Fibroblast of lung (primary cell): ENCODE measurements at regions not wholly inside any gene's neighbourhood (a gene's known extent, or its start where the extent isn't known, plus 50 kb on each side); places are given as distances from the start of the nearest gene placed in this dataset.

ENCODE experiments used
- DNase-seq, 2 donors: peaks; one replicate each; pipeline versions ENCODE4 v3.0.0 to v3.0.0-alpha.2; 2010; ENCODE audit warnings: low read depth in 2 of 2
- H2AFZ ChIP-seq: 2 replicates; pipeline ENCODE4 v1.5.1; 2012; ENCODE audit warnings: low read length, control low read depth, inconsistent platforms
- H3K27ac ChIP-seq: 2 replicates; pipeline ENCODE4 v1.5.1; 2011; ENCODE audit warnings: low read length, control low read depth; ENCODE audit not compliant: insufficient read depth
- H3K27me3 ChIP-seq: 2 replicates; pipeline ENCODE4 v1.5.1; 2011; ENCODE audit warnings: mild to moderate bottlenecking, low read length; ENCODE audit not compliant: control insufficient read depth, insufficient read depth
- H3K36me3 ChIP-seq: 2 replicates; pipeline ENCODE4 v1.5.1; 2011; ENCODE audit warnings: low read length; ENCODE audit not compliant: control insufficient read depth, insufficient read depth
- H3K4me1 ChIP-seq: 2 replicates; pipeline ENCODE4 v1.5.1; 2011; ENCODE audit warnings: low read length; ENCODE audit not compliant: control insufficient read depth, insufficient read depth; ENCODE audit errors: extremely low read depth
- H3K4me2 ChIP-seq: 2 replicates; pipeline ENCODE4 v1.5.1; 2011; ENCODE audit warnings: low read length, control low read depth; ENCODE audit not compliant: insufficient read depth; ENCODE audit errors: extremely low read depth
- H3K4me3 ChIP-seq, 4 experiments: fragments of 200-600 bp in 1 of 4; sonication (generic) in 1 of 4; replicated peaks in 1 of 4; 2 replicates each; pipeline ENCODE4 v1.5.1; 2011 to 2016; ENCODE audit warnings: low read length in 4 of 4, low read depth in 3 of 4, mild to moderate bottlenecking in 3 of 4, control low read depth in 2 of 4, inconsistent platforms in 1 of 4, mixed read lengths in 1 of 4; ENCODE audit not compliant: insufficient read depth in 1 of 4; ENCODE audit errors: control extremely low read depth in 1 of 4
- H3K79me2 ChIP-seq: 2 replicates; pipeline ENCODE4 v1.5.1; 2012; ENCODE audit warnings: mild to moderate bottlenecking, low read length, inconsistent platforms; ENCODE audit not compliant: control insufficient read depth, insufficient read depth
- H3K9ac ChIP-seq: 2 replicates; pipeline ENCODE4 v1.5.1; 2011; ENCODE audit warnings: mild to moderate bottlenecking, low read length, control low read depth; ENCODE audit not compliant: insufficient read depth
- H3K9me3 ChIP-seq: 2 replicates; pipeline ENCODE4 v1.5.1; 2012; ENCODE audit warnings: low read depth, low read length; ENCODE audit not compliant: control insufficient read depth, insufficient read depth
- H4K20me1 ChIP-seq: 2 replicates; pipeline ENCODE4 v1.5.1; 2011; ENCODE audit warnings: low read length; ENCODE audit not compliant: control insufficient read depth, insufficient read depth; ENCODE audit errors: extremely low read depth
- EZH2 ChIP-seq: IDR thresholded peaks from 2 replicates; pipeline ENCODE4 v1.5.1; 2012; ENCODE audit warnings: low read length, control low read depth, mild to moderate bottlenecking; ENCODE audit errors: missing control alignments
- TF ChIP-seq, protein P1 (sequence below), 2 donors: IDR thresholded peaks in 1 of 2; conservative IDR thresholded peaks in 1 of 2; 1 replicate in 1 of 2; 2 replicates in 1 of 2; pipeline ENCODE4 v1.5.1; 2011 to 2012; ENCODE audit warnings: low read length in 2 of 2, control low read depth in 1 of 2, inconsistent platforms in 1 of 2, low read depth in 1 of 2, mild to moderate bottlenecking in 1 of 2

DNA sequence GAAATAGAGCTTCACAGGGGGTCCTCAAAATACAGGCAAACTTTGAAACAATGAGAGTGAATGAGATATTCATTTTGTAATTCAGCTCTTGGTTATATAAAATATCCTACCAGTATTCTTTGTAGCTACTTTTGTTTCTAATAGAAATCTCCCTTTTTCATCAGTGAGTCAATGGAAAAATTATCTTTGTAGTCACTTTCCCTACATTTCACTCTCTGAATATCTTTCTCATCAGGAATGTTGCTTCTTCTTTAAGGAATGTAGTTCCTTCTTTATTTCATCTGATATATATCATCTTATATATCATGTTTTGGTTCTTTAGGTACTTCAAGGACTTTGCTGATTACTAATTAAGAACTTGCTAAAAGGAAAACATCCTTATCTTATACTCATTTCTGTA lies 280.3 kb upstream of the NUDT12 start:
- Histone ChIP-seq H3K27ac (no peak overlapping the region), H3K36me3 (no peaks in the 10 kb centered on the region), H3K4me1 (no peaks in the 10 kb centered on the region), H4K20me1 (no peaks in the 10 kb centered on the region), H2AFZ (no peak overlapping the region), H3K79me2 (no peaks in the 10 kb centered on the region), H3K4me3 (no peak overlapping the region), H3K9me3 (no peaks in the 10 kb centered on the region), H3K27me3 (no peaks in the 10 kb centered on the region), H3K4me2 (no peak overlapping the region), H3K9ac (no peak overlapping the region)
- no peak for DNase-seq
- no peak for TF ChIP-seq EZH2
- TF ChIP-seq, protein P1, sequence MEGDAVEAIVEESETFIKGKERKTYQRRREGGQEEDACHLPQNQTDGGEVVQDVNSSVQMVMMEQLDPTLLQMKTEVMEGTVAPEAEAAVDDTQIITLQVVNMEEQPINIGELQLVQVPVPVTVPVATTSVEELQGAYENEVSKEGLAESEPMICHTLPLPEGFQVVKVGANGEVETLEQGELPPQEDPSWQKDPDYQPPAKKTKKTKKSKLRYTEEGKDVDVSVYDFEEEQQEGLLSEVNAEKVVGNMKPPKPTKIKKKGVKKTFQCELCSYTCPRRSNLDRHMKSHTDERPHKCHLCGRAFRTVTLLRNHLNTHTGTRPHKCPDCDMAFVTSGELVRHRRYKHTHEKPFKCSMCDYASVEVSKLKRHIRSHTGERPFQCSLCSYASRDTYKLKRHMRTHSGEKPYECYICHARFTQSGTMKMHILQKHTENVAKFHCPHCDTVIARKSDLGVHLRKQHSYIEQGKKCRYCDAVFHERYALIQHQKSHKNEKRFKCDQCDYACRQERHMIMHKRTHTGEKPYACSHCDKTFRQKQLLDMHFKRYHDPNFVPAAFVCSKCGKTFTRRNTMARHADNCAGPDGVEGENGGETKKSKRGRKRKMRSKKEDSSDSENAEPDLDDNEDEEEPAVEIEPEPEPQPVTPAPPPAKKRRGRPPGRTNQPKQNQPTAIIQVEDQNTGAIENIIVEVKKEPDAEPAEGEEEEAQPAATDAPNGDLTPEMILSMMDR (conservative IDR thresholded peaks at IDR 0.05 in 1 of 2, IDR thresholded peaks at IDR 0.05 in 1 of 2; ENCODE audit: low read depth in 1 of 2, low read length in 2 of 2), result no peak

GRCh38 chr5:103840600-103840999 lies 278.0 kb upstream of the NUDT12 start:
- H4K20me1 ChIP-seq, result no peaks in the 10 kb centered on the region
- H3K4me1 ChIP-seq, result no peaks in the 10 kb centered on the region
- H2AFZ ChIP-seq, result no peak overlapping the region
- no peak overlapping the region for H3K9ac ChIP-seq
- no peak overlapping the region for H3K4me2 ChIP-seq
- TF ChIP-seq, protein P1 (conservative IDR thresholded peaks at IDR 0.05 in 1 of 2, IDR thresholded peaks at IDR 0.05 in 1 of 2; ENCODE audit: low read depth in 1 of 2, low read length in 2 of 2), result no peak
- no peak for TF ChIP-seq EZH2
- no peak overlapping the region for H3K27ac ChIP-seq
- H3K79me2 ChIP-seq, result no peaks in the 10 kb centered on the region
- DNase-seq, result peak in 1 of 2 donors; percentile 51
- H3K9me3 ChIP-seq, result no peaks in the 10 kb centered on the region
- H3K36me3 ChIP-seq, result no peaks in the 10 kb centered on the region
- H3K27me3 ChIP-seq, result no peaks in the 10 kb centered on the region
- H3K4me3 ChIP-seq, result no peak overlapping the region

DNA sequence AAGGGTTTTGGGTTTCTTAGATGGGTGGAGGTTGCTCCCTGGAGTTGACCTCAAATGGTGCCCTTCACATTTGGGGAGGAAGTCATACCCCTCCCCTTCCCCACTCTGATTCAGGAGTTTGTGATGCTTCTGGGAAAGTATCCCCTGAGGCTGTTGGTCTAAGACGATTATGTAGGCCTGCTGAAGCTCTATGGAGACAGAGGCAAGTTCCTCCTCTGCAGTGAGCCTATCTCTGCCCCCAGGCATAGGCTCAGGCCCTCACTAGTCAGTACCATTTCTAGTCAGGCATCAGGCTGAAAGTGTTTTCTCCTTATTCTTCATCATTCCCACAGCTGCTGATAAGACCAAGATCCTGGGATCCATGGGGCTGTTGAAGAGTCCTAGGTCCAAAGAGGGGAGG lies 271.6 kb upstream of the NUDT12 start:
- Histone ChIP-seq H3K9ac (no peak overlapping the region), H3K4me1 (no peaks in the 10 kb centered on the region)

More for the DNA sequence above, 271.6 kb upstream of the NUDT12 start:
- H3K36me3 ChIP-seq, result no peaks in the 10 kb centered on the region
- H4K20me1 ChIP-seq, result no peaks in the 10 kb centered on the region
- no peak for DNase-seq
- H3K79me2 ChIP-seq, result no peaks in the 10 kb centered on the region
- no peak overlapping the region for H3K4me2 ChIP-seq
- no peaks in the 10 kb centered on the region for H3K27me3 ChIP-seq
- no peaks in the 10 kb centered on the region for H3K9me3 ChIP-seq
- H3K27ac ChIP-seq, result no peak overlapping the region
- TF ChIP-seq EZH2, result no peak
- TF ChIP-seq, protein P1 (conservative IDR thresholded peaks at IDR 0.05 in 1 of 2, IDR thresholded peaks at IDR 0.05 in 1 of 2; ENCODE audit: low read depth in 1 of 2, low read length in 2 of 2), result peak in 1 of 2 donors; percentile 5
- H2AFZ ChIP-seq, result no peak overlapping the region
- no peak overlapping the region for H3K4me3 ChIP-seq
